ENCODE measurements at regions not wholly inside any gene's neighbourhood (a gene's known extent, or its start where the extent isn't known, plus 50 kb on each side); places are given as distances from the start of the nearest gene placed in this dataset.

DNA sequence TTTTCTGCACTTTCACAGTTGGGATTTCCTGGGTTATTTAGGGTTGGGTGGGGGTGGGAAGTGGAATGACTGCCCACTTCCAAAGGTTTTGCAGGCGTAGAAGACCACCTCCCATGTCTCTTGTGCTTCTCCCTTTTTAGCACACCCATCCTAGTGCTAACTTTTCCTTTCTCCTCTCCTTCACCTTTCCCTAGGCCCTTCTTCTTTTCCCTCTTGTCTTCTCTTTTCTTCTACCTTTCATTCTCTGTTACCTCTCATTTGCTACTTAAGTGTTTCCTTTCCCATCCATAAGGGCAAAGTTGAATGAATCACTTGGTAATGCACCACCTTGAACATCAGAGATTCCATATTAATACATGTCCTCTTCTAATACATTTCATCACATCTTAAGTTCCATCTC, 105.0 kb upstream of the ZNF184 start:
- intact Hi-C loops (cut with micrococcal nuclease; ENCODE audit: unreplicated experiment) (no loop called here), in situ Hi-C loops (cut with HindIII; ENCODE audit: extremely low pct_ligation_motif_present, low pct_unique_long_range_greater_than_20kb) (no loop called here)
- TF ChIP-seq ZZZ3 (CRISPR knock-in tag; IDR thresholded peaks at IDR 0.05; ENCODE audit: borderline replicate concordance) (no peak), ZFP1 (CRISPR knock-in tag; IDR thresholded peaks at IDR 0.05) (no peak), SP140L (CRISPR knock-in tag; IDR thresholded peaks at IDR 0.05; ENCODE audit: borderline replicate concordance) (no peak), ZNF749 (CRISPR knock-in tag; IDR thresholded peaks at IDR 0.05; ENCODE audit: borderline replicate concordance) (no peak), ZNF337 (CRISPR knock-in tag; IDR thresholded peaks at IDR 0.05; ENCODE audit: borderline replicate concordance, low read depth) (no peak), KDM6A (CRISPR knock-in tag; IDR thresholded peaks at IDR 0.05; ENCODE audit: low read depth) (no peak), TARDBP (CRISPR knock-in tag; IDR thresholded peaks at IDR 0.05) (no peak)
- TF ChIP-seq, protein P1, sequence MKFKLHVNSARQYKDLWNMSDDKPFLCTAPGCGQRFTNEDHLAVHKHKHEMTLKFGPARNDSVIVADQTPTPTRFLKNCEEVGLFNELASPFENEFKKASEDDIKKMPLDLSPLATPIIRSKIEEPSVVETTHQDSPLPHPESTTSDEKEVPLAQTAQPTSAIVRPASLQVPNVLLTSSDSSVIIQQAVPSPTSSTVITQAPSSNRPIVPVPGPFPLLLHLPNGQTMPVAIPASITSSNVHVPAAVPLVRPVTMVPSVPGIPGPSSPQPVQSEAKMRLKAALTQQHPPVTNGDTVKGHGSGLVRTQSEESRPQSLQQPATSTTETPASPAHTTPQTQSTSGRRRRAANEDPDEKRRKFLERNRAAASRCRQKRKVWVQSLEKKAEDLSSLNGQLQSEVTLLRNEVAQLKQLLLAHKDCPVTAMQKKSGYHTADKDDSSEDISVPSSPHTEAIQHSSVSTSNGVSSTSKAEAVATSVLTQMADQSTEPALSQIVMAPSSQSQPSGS (CRISPR knock-in tag; IDR thresholded peaks at IDR 0.05), result no peak
- TF ChIP-seq, protein P2, sequence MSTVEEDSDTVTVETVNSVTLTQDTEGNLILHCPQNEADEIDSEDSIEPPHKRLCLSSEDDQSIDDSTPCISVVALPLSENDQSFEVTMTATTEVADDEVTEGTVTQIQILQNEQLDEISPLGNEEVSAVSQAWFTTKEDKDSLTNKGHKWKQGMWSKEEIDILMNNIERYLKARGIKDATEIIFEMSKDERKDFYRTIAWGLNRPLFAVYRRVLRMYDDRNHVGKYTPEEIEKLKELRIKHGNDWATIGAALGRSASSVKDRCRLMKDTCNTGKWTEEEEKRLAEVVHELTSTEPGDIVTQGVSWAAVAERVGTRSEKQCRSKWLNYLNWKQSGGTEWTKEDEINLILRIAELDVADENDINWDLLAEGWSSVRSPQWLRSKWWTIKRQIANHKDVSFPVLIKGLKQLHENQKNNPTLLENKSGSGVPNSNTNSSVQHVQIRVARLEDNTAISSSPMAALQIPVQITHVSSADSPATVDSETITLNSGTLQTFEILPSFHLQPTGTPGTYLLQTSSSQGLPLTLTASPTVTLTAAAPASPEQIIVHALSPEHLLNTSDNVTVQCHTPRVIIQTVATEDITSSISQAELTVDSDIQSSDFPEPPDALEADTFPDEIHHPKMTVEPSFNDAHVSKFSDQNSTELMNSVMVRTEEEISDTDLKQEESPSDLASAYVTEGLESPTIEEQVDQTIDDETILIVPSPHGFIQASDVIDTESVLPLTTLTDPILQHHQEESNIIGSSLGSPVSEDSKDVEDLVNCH (CRISPR knock-in tag; IDR thresholded peaks at IDR 0.05), result no peak
- H3K36me3 ChIP-seq (replicated peaks in 1 of 2; ENCODE audit: control insufficient read depth in 1 of 2, insufficient read depth in 2 of 2, low read length in 2 of 2), result no peaks in the 10 kb centered on the region
- no peaks in the 10 kb centered on the region for H3K9me3 ChIP-seq (ENCODE audit: low read length)
- H2AFZ ChIP-seq (ENCODE audit: low read length), result no peak overlapping the region
- no peak overlapping the region for H3K27ac ChIP-seq (ENCODE audit: extremely low read length, insufficient read depth, low read length)
- peaks cover 11% of the 10 kb centered on the region; the same call in 1 of the 2 replicates for H3K4me1 ChIP-seq (ENCODE audit: insufficient read depth, low read length)
- WGBS (ENCODE audit: low lambda C conversion rate), result 31% methylated on average over 1 of the region's 1 CpG
- H3K79me2 ChIP-seq (ENCODE audit: insufficient read depth, low read length), result no peaks in the 10 kb centered on the region
- no peaks in the 10 kb centered on the region for H4K20me1 ChIP-seq (ENCODE audit: insufficient read depth, low read length)
- POLR2A ChIA-PET, result no interaction called here
- BruUV-seq (replicated peaks), result no TSS peak
- no peak for FAIRE-seq
- DNase-seq (ENCODE audit: low spot score), result no peak
- no peak overlapping the region for H3K4me3 ChIP-seq (replicated peaks in 1 of 3; ENCODE audit: insufficient read depth in 1 of 3, low read depth in 2 of 3, low read length in 3 of 3)
- H3K4me2 ChIP-seq (ENCODE audit: low read depth, low read length), result no peak overlapping the region
- ATAC-seq, result no peak
- H3K9ac ChIP-seq (ENCODE audit: insufficient read depth, low read depth, low read length), result no peak overlapping the region
- CTCF ChIA-PET (ENCODE audit: low intra/inter-chr PET ratio, low total read pairs), result no interaction called here
- H3K27me3 ChIP-seq (ENCODE audit: control insufficient read depth in 1 of 2, insufficient read depth in 2 of 2, low read length in 2 of 2), result peaks cover 0 to 7% of the 10 kb centered on the region in 2 experiments; a peak in 1 of 5 replicates

Measured in HepG2 (cell line).